ENCODE measurements at regions not wholly inside any gene's neighbourhood (a gene's known extent, or its start where the extent isn't known, plus 50 kb on each side); places are given as distances from the start of the nearest gene placed in this dataset.

DNA sequence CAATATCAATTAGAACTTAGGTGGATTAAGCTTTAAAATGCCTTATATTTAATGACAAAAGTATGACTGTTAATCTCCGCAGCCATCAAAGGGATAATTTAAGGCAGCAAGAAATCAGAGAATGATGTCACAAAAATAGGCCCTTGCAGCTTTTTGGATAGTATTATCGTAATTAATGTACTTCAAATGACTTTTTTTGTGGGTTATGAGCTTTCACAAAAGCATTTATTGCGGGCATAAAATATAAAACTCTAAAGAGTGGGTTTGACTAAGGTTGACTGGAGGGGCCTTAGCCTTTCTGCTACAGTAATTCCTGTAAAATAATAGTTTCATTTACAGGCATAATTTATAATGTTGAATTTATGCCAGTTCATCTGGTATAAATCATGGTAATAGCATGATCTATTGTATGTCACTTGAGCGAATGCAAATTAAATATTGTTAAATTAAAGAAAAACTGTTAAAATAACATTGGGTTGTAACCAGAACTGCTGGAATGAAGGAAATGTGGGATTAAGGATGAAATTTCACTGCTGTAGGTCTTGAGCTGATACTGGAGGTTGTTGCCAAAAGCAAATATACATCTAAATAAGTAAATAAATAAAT lies 78.5 kb upstream of the ZFP64 start:
- TF ChIP-seq, protein P1, sequence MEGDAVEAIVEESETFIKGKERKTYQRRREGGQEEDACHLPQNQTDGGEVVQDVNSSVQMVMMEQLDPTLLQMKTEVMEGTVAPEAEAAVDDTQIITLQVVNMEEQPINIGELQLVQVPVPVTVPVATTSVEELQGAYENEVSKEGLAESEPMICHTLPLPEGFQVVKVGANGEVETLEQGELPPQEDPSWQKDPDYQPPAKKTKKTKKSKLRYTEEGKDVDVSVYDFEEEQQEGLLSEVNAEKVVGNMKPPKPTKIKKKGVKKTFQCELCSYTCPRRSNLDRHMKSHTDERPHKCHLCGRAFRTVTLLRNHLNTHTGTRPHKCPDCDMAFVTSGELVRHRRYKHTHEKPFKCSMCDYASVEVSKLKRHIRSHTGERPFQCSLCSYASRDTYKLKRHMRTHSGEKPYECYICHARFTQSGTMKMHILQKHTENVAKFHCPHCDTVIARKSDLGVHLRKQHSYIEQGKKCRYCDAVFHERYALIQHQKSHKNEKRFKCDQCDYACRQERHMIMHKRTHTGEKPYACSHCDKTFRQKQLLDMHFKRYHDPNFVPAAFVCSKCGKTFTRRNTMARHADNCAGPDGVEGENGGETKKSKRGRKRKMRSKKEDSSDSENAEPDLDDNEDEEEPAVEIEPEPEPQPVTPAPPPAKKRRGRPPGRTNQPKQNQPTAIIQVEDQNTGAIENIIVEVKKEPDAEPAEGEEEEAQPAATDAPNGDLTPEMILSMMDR (IDR thresholded peaks at IDR 0.05): no peak
- TF ChIP-seq, protein P2, sequence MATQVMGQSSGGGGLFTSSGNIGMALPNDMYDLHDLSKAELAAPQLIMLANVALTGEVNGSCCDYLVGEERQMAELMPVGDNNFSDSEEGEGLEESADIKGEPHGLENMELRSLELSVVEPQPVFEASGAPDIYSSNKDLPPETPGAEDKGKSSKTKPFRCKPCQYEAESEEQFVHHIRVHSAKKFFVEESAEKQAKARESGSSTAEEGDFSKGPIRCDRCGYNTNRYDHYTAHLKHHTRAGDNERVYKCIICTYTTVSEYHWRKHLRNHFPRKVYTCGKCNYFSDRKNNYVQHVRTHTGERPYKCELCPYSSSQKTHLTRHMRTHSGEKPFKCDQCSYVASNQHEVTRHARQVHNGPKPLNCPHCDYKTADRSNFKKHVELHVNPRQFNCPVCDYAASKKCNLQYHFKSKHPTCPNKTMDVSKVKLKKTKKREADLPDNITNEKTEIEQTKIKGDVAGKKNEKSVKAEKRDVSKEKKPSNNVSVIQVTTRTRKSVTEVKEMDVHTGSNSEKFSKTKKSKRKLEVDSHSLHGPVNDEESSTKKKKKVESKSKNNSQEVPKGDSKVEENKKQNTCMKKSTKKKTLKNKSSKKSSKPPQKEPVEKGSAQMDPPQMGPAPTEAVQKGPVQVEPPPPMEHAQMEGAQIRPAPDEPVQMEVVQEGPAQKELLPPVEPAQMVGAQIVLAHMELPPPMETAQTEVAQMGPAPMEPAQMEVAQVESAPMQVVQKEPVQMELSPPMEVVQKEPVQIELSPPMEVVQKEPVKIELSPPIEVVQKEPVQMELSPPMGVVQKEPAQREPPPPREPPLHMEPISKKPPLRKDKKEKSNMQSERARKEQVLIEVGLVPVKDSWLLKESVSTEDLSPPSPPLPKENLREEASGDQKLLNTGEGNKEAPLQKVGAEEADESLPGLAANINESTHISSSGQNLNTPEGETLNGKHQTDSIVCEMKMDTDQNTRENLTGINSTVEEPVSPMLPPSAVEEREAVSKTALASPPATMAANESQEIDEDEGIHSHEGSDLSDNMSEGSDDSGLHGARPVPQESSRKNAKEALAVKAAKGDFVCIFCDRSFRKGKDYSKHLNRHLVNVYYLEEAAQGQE (IDR thresholded peaks at IDR 0.05; ENCODE audit: insufficient read depth in 1 of 2, low read depth in 2 of 2, low read length in 1 of 2): no peak
- TF ChIP-seq TCF7L2 (IDR thresholded peaks at IDR 0.05; ENCODE audit: low read depth, low read length): no peak
- no peak for TF ChIP-seq POLR2AphosphoS5 (IDR thresholded peaks at IDR 0.05; ENCODE audit: low read depth, low read length)
- TF ChIP-seq SIN3A (IDR thresholded peaks at IDR 0.05; ENCODE audit: borderline replicate concordance, insufficient read depth, low read depth, low read length): no peak
